CD14-positive monocyte (primary cell): ENCODE measurements at regions not wholly inside any gene's neighbourhood (a gene's known extent, or its start where the extent isn't known, plus 50 kb on each side); places are given as distances from the start of the nearest gene placed in this dataset.

Source experiments
- DNase-seq, 3 donors: peaks; one replicate each; pipeline ENCODE4 v3.0.0-alpha.2; 2011 to 2022
- H2AFZ ChIP-seq: 2 replicates; pipeline ENCODE4 v1.6.0; 2012; ENCODE audit warnings: mild to moderate bottlenecking, low read depth, low read length, inconsistent platforms; ENCODE audit not compliant: insufficient read depth, poor library complexity, severe bottlenecking
- H3K27ac ChIP-seq, 2 donors: 1 replicate in 1 of 2; 2 replicates in 1 of 2; pipeline ENCODE4 v1.5.1; 2012 to 2013; ENCODE audit warnings: low read length in 2 of 2, control low read depth in 1 of 2, inconsistent platforms in 1 of 2, low read depth in 1 of 2, mild to moderate bottlenecking in 1 of 2
- H3K27me3 ChIP-seq, 2 donors: one replicate each; pipeline versions ENCODE4 v1.6.0 to v1.6.1; 2011 to 2013; ENCODE audit warnings: low read length in 2 of 2; ENCODE audit not compliant: control insufficient read depth in 2 of 2, insufficient read depth in 2 of 2
- H3K36me3 ChIP-seq, 2 donors: replicated peaks in 1 of 2; 1 replicate in 1 of 2; 2 replicates in 1 of 2; pipeline versions ENCODE4 v1.5.1 to v1.6.1; 2012 to 2013; ENCODE audit warnings: low read length in 2 of 2, control low read depth in 1 of 2, inconsistent platforms in 1 of 2, mild to moderate bottlenecking in 1 of 2; ENCODE audit not compliant: insufficient read depth in 2 of 2, control insufficient read depth in 1 of 2
- H3K4me1 ChIP-seq, 2 donors: 1 replicate in 1 of 2; 2 replicates in 1 of 2; pipeline versions ENCODE4 v1.5.1 to v1.6.1; 2012 to 2013; ENCODE audit warnings: low read length in 2 of 2, control low read depth in 1 of 2, inconsistent platforms in 1 of 2, mild to moderate bottlenecking in 1 of 2, moderate library complexity in 1 of 2; ENCODE audit not compliant: insufficient read depth in 2 of 2, control insufficient read depth in 1 of 2
- H3K4me2 ChIP-seq: replicated peaks from 2 replicates; pipeline ENCODE3; 2012; ENCODE audit warnings: low read length, moderate library complexity, mild to moderate bottlenecking; ENCODE audit not compliant: poor library complexity, severe bottlenecking; ENCODE audit errors: extremely low read depth
- H3K4me3 ChIP-seq, 3 experiments: fragments of 200-600 bp in 1 of 3; sonication (generic) in 1 of 3; replicated peaks in 1 of 3; 1 replicate in 2 of 3; 2 replicates in 1 of 3; pipeline ENCODE4 v1.5.1; 2011 to 2013; ENCODE audit warnings: low read length in 3 of 3, mild to moderate bottlenecking in 3 of 3, control low read depth in 2 of 3, low read depth in 2 of 3, inconsistent platforms in 1 of 3, moderate library complexity in 1 of 3
- H3K79me2 ChIP-seq: 2 replicates; pipeline ENCODE4 v1.6.0; 2012; ENCODE audit warnings: mild to moderate bottlenecking, control low read depth, inconsistent platforms, low read length, moderate library complexity; ENCODE audit not compliant: insufficient read depth
- H3K9ac ChIP-seq: 2 replicates; pipeline ENCODE4 v1.6.0; 2017; ENCODE audit warnings: low read length, mild to moderate bottlenecking; ENCODE audit not compliant: insufficient read depth, poor library complexity, severe bottlenecking
- H3K9me3 ChIP-seq, 2 donors: replicated peaks in 1 of 2; 1 replicate in 1 of 2; 2 replicates in 1 of 2; pipeline versions ENCODE4 v1.5.1 to v1.6.1; 2012 to 2013; ENCODE audit warnings: low read length in 2 of 2, control low read depth in 1 of 2; ENCODE audit not compliant: control insufficient read depth in 1 of 2, insufficient read depth in 1 of 2
- H4K20me1 ChIP-seq: 2 replicates; pipeline ENCODE4 v1.6.0; 2012; ENCODE audit warnings: mild to moderate bottlenecking, low read length, control low read depth, moderate library complexity; ENCODE audit not compliant: insufficient read depth
- H3K27ac Mint-ChIP-seq, 7 donors: one replicate each; pipeline ENCODE4 v1.8.0; 2020; ENCODE audit warnings: mild to moderate bottlenecking in 7 of 7, mixed read lengths in 7 of 7, moderate library complexity in 6 of 7, inconsistent platforms in 2 of 7
- H3K27me3 Mint-ChIP-seq, 3 donors: one replicate each; pipeline ENCODE4 v1.8.0; 2021 to 2022; ENCODE audit warnings: low read depth in 3 of 3, mild to moderate bottlenecking in 3 of 3, mixed read lengths in 3 of 3, moderate library complexity in 3 of 3, inconsistent platforms in 1 of 3
- H3K36me3 Mint-ChIP-seq, 2 donors: one replicate each; pipeline ENCODE4 v1.8.0; 2020; ENCODE audit warnings: mixed read lengths in 2 of 2, inconsistent platforms in 1 of 2, mild to moderate bottlenecking in 1 of 2
- H3K4me1 Mint-ChIP-seq: one replicate; pipeline ENCODE4 v1.8.0; 2020; ENCODE audit warnings: mild to moderate bottlenecking, mixed read lengths
- H3K4me3 Mint-ChIP-seq, 2 donors: one replicate each; pipeline ENCODE4 v1.8.0; 2020; ENCODE audit warnings: mild to moderate bottlenecking in 2 of 2, mixed read lengths in 2 of 2, moderate library complexity in 1 of 2
- H3K9me3 Mint-ChIP-seq, 7 donors: one replicate each; pipeline ENCODE4 v1.8.0; 2020 to 2022; ENCODE audit warnings: mixed read lengths in 7 of 7, mild to moderate bottlenecking in 6 of 7, moderate library complexity in 6 of 7, inconsistent platforms in 2 of 7
- whole genome bisulfite sequencing: methylation state at CpG from one replicate; pipeline ENCODE4 v1.1.5; 2013; ENCODE audit warnings: missing lambda C conversion rate; ENCODE audit not compliant: insufficient coverage; 5-methylcytosine and 5-hydroxymethylcytosine counted together
- intact Hi-C, 2 donors: fragments of 100-400 bp; cut with micrococcal nuclease; formaldehyde crosslinking; loops; one replicate each; pipeline versions ENCODE4 v1.15.0 to v1.15.1; 2023
- TF ChIP-seq, protein P1 (sequence below): fragments of 200-600 bp; IDR thresholded peaks from one replicate; pipeline ENCODE4 v1.8.0; 2022; ENCODE audit warnings: antibody characterized with exemption, mild to moderate bottlenecking

DNA sequence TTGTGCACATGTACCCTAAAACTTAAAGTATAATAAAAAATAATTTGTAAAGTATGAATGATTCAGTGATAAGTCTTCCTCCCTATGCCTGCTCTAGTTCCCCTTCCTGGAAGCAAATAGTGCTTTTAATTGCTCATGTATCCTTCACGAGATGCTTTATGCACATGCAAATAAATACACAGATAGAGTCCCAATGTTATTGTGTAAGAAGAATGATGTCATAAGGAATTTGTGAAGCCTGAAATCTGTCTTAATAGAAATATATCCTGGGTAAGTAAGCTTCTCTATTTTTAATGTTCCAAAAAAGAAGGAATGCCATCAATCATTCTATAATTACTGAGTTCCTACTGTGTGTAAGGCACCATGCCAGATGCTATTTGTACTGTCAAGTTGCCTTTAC is 157.5 kb upstream of the SLC4A4 start:
- no peak for DNase-seq
- Mint-ChIP-seq H3K4me3 (no peak overlapping the region), H3K27me3 (peaks cover 20 to 26% (median 22%) of the 10 kb centered on the region in 3 donors), H3K9me3 (peaks cover 0 to 3% (median 0%) of the 10 kb centered on the region in 7 donors), H3K4me1 (peaks cover 6% of the 10 kb centered on the region), H3K36me3 (peaks cover 0 to 3% of the 10 kb centered on the region in 2 donors), H3K27ac (no peak overlapping the region)
- no peaks in the 10 kb centered on the region for H3K4me1 ChIP-seq
- H3K27me3 ChIP-seq, result peaks cover 21% of the 10 kb centered on the region in 2 donors
- TF ChIP-seq, protein P1, sequence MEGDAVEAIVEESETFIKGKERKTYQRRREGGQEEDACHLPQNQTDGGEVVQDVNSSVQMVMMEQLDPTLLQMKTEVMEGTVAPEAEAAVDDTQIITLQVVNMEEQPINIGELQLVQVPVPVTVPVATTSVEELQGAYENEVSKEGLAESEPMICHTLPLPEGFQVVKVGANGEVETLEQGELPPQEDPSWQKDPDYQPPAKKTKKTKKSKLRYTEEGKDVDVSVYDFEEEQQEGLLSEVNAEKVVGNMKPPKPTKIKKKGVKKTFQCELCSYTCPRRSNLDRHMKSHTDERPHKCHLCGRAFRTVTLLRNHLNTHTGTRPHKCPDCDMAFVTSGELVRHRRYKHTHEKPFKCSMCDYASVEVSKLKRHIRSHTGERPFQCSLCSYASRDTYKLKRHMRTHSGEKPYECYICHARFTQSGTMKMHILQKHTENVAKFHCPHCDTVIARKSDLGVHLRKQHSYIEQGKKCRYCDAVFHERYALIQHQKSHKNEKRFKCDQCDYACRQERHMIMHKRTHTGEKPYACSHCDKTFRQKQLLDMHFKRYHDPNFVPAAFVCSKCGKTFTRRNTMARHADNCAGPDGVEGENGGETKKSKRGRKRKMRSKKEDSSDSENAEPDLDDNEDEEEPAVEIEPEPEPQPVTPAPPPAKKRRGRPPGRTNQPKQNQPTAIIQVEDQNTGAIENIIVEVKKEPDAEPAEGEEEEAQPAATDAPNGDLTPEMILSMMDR, result no peak
- H3K36me3 ChIP-seq, result no peaks in the 10 kb centered on the region
- intact Hi-C loops, result no loop called here
- H3K4me3 ChIP-seq, result no peak overlapping the region
- WGBS, result no CpG with 5 or more reads among the region's 1 CpG
- H2AFZ ChIP-seq, result no peak overlapping the region
- no peaks in the 10 kb centered on the region for H3K9me3 ChIP-seq
- no peak overlapping the region for H3K27ac ChIP-seq
- no peak overlapping the region for H3K4me2 ChIP-seq
- no peak overlapping the region for H3K9ac ChIP-seq
- no peaks in the 10 kb centered on the region for H4K20me1 ChIP-seq
- H3K79me2 ChIP-seq, result no peaks in the 10 kb centered on the region

DNA sequence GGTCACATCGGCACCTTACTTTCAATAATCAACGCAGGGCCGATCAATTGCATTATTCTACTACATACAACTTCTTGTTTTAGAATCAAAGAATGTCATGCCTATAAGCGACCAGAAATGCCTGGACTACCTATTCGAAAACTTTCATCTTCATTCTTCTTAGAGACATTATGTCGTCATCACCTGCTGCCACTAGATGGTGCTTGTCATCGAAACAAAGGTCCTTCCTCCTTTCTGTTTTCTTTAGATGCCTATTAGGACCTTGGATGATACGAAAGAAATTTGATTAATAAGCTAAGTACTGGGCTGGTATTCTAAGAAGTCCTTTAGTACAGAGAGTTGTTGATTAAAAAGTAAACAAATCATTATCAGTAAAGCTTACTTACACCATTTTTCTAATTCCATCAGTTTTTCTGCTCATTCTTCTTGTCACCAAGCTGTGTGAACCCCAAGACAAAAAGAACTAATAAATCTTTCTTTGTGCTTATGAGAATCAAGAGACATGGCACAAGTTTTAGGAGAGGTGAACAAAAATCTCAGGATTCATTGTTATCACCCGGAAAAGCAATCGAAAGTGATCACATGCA is 154.5 kb upstream of the SLC4A4 start:
- intact Hi-C loops, result no loop called here
- H3K4me3 Mint-ChIP-seq, result peak overlapping the region in 1 of 2 donors; percentile 71
- H3K27me3 Mint-ChIP-seq, result peaks cover 43 to 49% (median 44%) of the 10 kb centered on the region in 3 donors

More for the DNA sequence above, 154.5 kb upstream of the SLC4A4 start:
- WGBS, result 30% methylated on average over 5 of the region's 10 CpGs
- Mint-ChIP-seq H3K4me1 (peaks cover 25% of the 10 kb centered on the region), H3K9me3 (peaks cover 0 to 5% (median 3%) of the 10 kb centered on the region in 7 donors), H3K27ac (no peak overlapping the region), H3K36me3 (peaks cover 0 to 3% of the 10 kb centered on the region in 2 donors)
- H3K27ac ChIP-seq, result no peak overlapping the region
- no peaks in the 10 kb centered on the region for H3K9me3 ChIP-seq
- H3K4me2 ChIP-seq, result no peak overlapping the region
- no peaks in the 10 kb centered on the region for H4K20me1 ChIP-seq
- peak; percentile 14 to 55 (median 49) for DNase-seq
- TF ChIP-seq, protein P1, result peak; percentile 75
- H3K9ac ChIP-seq, result no peak overlapping the region
- no peaks in the 10 kb centered on the region for H3K79me2 ChIP-seq
- no peaks in the 10 kb centered on the region for H3K36me3 ChIP-seq
- H2AFZ ChIP-seq, result no peak overlapping the region
- H3K4me3 ChIP-seq, result no peak overlapping the region
- H3K27me3 ChIP-seq, result peaks cover 45 to 46% of the 10 kb centered on the region in 2 donors
- H3K4me1 ChIP-seq, result peaks cover 11 to 12% of the 10 kb centered on the region in 2 donors
